A549 (cell line): ENCODE measurements at regions not wholly inside any gene's neighbourhood (a gene's known extent, or its start where the extent isn't known, plus 50 kb on each side); places are given as distances from the start of the nearest gene placed in this dataset.

Experiments
- MAX ChIP-seq: IDR thresholded peaks from 2 replicates; pipeline ENCODE4 v1.6.1; 2012
- TF ChIP-seq, protein P1 (sequence below): fragments of >200 bp; sonication (Bioruptor Twin); formaldehyde crosslinking; IDR thresholded peaks from 3 replicates; pipeline ENCODE4 v1.5.1; 2016

- TF ChIP-seq, protein P1, sequence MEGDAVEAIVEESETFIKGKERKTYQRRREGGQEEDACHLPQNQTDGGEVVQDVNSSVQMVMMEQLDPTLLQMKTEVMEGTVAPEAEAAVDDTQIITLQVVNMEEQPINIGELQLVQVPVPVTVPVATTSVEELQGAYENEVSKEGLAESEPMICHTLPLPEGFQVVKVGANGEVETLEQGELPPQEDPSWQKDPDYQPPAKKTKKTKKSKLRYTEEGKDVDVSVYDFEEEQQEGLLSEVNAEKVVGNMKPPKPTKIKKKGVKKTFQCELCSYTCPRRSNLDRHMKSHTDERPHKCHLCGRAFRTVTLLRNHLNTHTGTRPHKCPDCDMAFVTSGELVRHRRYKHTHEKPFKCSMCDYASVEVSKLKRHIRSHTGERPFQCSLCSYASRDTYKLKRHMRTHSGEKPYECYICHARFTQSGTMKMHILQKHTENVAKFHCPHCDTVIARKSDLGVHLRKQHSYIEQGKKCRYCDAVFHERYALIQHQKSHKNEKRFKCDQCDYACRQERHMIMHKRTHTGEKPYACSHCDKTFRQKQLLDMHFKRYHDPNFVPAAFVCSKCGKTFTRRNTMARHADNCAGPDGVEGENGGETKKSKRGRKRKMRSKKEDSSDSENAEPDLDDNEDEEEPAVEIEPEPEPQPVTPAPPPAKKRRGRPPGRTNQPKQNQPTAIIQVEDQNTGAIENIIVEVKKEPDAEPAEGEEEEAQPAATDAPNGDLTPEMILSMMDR, result no peak
- TF ChIP-seq MAX, result no peak
Measured at GRCh38 chr12:92010368-92010767, 135.3 kb downstream of the BTG1 start.
